SK-N-SH treated with all-trans-retinoic acid at 6 μM for 48 hours (cell line): ENCODE measurements at regions not wholly inside any gene's neighbourhood (a gene's known extent, or its start where the extent isn't known, plus 50 kb on each side); places are given as distances from the start of the nearest gene placed in this dataset.

Experiments
- ATAC-seq: fragments of 200-7000 bp; cut with Tn5 transposase; 3 replicates; pipeline ENCODE4 v1.9.1; 2020; ENCODE audit warnings: mild to moderate bottlenecking, moderate library complexity
- ARNTL ChIP-seq: fragments of 450-650 bp; formaldehyde crosslinking; IDR thresholded peaks from 2 replicates; pipeline ENCODE4 v1.5.0; 2020; ENCODE audit warnings: low read depth, mild to moderate bottlenecking, moderate library complexity, borderline replicate concordance
- BACH2 ChIP-seq: fragments of 250-450 bp; sonication (Bioruptor Pico); IDR thresholded peaks from 2 replicates; pipeline ENCODE4 v1.9.0; 2021; ENCODE audit warnings: mild to moderate bottlenecking, borderline replicate concordance
- CSDC2 ChIP-seq: fragments of 250-450 bp; sonication (Bioruptor Pico); IDR thresholded peaks from 2 replicates; pipeline ENCODE4 v1.5.0; 2020; ENCODE audit warnings: mild to moderate bottlenecking, moderate library complexity
- ESRRG ChIP-seq: fragments of 250-450 bp; sonication (Bioruptor Pico); IDR thresholded peaks from 2 replicates; pipeline ENCODE4 v1.6.1; 2021; ENCODE audit warnings: mild to moderate bottlenecking
- GLIS3 ChIP-seq: fragments of 250-450 bp; sonication (Bioruptor Pico); IDR thresholded peaks from 2 replicates; pipeline ENCODE4 v1.5.0; 2020; ENCODE audit warnings: mild to moderate bottlenecking, moderate library complexity
- ISL1 ChIP-seq: fragments of 250-450 bp; sonication (Bioruptor Pico); IDR thresholded peaks from 2 replicates; pipeline ENCODE4 v2.1.2; 2022; ENCODE audit warnings: mild to moderate bottlenecking, moderate library complexity
- OSR1 ChIP-seq: fragments of 250-450 bp; sonication (Bioruptor Pico); IDR thresholded peaks from 2 replicates; pipeline ENCODE4 v1.8.0; 2022; ENCODE audit warnings: moderate library complexity, mild to moderate bottlenecking, inconsistent platforms
- PPARA ChIP-seq: fragments of 250-450 bp; sonication (Bioruptor Pico); IDR thresholded peaks from 2 replicates; pipeline ENCODE4 v1.5.0; 2020; ENCODE audit warnings: mild to moderate bottlenecking, borderline replicate concordance
- RARB ChIP-seq: fragments of 250-450 bp; sonication (Bioruptor Pico); IDR thresholded peaks from 2 replicates; pipeline ENCODE4 v1.8.0; 2021; ENCODE audit warnings: mild to moderate bottlenecking, moderate library complexity
- SNAI2 ChIP-seq: fragments of 250-450 bp; sonication (Bioruptor Pico); IDR thresholded peaks from 2 replicates; pipeline ENCODE4 v1.5.0; 2020; ENCODE audit warnings: mild to moderate bottlenecking, moderate library complexity
- TCF4 ChIP-seq: fragments of 250-450 bp; sonication (Bioruptor Pico); IDR thresholded peaks from 2 replicates; pipeline ENCODE4 v1.8.0; 2021; ENCODE audit warnings: mild to moderate bottlenecking, moderate library complexity, borderline replicate concordance
- TOX ChIP-seq: fragments of 250-450 bp; sonication (Bioruptor Pico); IDR thresholded peaks from 2 replicates; pipeline ENCODE4 v1.8.0; 2021; ENCODE audit warnings: mild to moderate bottlenecking, moderate library complexity, borderline replicate concordance
- ZC3H10 ChIP-seq: fragments of 250-450 bp; sonication (Bioruptor Pico); IDR thresholded peaks from 2 replicates; pipeline ENCODE4 v1.5.1; 2021; ENCODE audit warnings: mild to moderate bottlenecking, moderate library complexity
- ZFP3 ChIP-seq: fragments of 250-450 bp; sonication (Bioruptor Pico); IDR thresholded peaks from 2 replicates; pipeline ENCODE4 v1.5.0; 2020; ENCODE audit warnings: mild to moderate bottlenecking, moderate library complexity
- ZFP30 ChIP-seq: fragments of 450-650 bp; formaldehyde crosslinking; IDR thresholded peaks from 2 replicates; pipeline ENCODE4 v1.5.0; 2022; ENCODE audit warnings: mild to moderate bottlenecking, moderate library complexity
- ZNF565 ChIP-seq: fragments of 450-650 bp; formaldehyde crosslinking; conservative IDR thresholded peaks from 2 replicates; pipeline ENCODE4 v1.5.0; 2020; ENCODE audit warnings: low read depth, mild to moderate bottlenecking, moderate library complexity
- ZNF70 ChIP-seq: fragments of 450-650 bp; formaldehyde crosslinking; IDR thresholded peaks from 2 replicates; pipeline ENCODE4 v1.5.0; 2020; ENCODE audit warnings: mild to moderate bottlenecking, moderate library complexity
- ZNF8 ChIP-seq: fragments of 450-650 bp; formaldehyde crosslinking; IDR thresholded peaks from 2 replicates; pipeline ENCODE4 v1.5.0; 2020; ENCODE audit warnings: mild to moderate bottlenecking, moderate library complexity
- TF ChIP-seq, protein P1 (sequence below): fragments of 250-450 bp; sonication (Bioruptor Pico); IDR thresholded peaks from 2 replicates; pipeline ENCODE4 v1.8.0; 2020; ENCODE audit warnings: mild to moderate bottlenecking, moderate library complexity, borderline replicate concordance
- TF ChIP-seq, protein P2 (sequence below): fragments of 250-450 bp; sonication (Bioruptor Pico); IDR thresholded peaks from 2 replicates; pipeline ENCODE4 v1.5.0; 2020; ENCODE audit warnings: mild to moderate bottlenecking, moderate library complexity
- TF ChIP-seq, protein P3 (sequence below): fragments of 250-450 bp; sonication (Bioruptor Pico); IDR thresholded peaks from 2 replicates; pipeline ENCODE4 v1.5.1; 2020; ENCODE audit warnings: low read depth, mild to moderate bottlenecking, moderate library complexity
- TF ChIP-seq, protein P4 (sequence below): fragments of 250-450 bp; sonication (Bioruptor Pico); IDR thresholded peaks from 2 replicates; pipeline ENCODE4 v1.5.1; 2021; ENCODE audit warnings: mild to moderate bottlenecking, moderate library complexity

DNA sequence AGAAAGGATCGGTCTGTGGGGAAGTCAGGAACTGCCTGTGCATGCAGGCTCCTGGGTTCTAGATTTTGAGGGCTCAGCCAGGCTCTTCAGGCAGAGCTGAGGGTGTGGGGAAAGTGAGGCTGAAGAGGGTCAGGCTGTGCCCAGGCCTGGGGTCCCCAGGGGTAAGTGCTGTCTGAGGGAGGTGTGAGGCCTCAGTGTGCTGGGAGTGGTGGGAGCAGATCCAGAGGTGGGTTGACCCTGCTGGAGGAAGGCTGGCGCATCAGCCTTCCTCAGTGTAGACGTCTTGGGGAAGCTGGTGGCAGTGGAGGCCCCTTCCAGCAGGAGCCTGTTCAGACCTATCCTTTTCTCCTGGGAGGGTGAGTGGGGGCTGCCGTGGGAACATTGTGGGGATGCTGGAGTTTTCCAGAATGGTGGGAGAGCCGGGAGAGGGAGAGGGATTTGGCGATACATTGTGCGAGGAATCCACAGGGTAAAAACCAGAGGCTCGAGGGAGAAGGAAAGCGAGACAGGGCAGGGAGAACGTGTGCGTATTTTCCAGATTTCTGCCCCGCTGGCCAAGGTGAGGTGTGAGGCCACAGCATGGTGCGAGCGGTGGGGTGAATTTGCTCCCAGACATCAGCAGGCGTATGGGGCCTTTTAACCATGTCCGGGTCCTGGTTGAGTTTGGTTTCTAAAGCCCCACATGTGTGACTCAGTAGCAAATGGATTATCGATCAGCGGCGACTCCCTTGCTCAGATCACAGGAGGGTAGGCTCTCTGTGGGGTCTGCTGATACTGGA lies 237.7 kb downstream of the TEX29 start:
- no peak for ATAC-seq

DNA sequence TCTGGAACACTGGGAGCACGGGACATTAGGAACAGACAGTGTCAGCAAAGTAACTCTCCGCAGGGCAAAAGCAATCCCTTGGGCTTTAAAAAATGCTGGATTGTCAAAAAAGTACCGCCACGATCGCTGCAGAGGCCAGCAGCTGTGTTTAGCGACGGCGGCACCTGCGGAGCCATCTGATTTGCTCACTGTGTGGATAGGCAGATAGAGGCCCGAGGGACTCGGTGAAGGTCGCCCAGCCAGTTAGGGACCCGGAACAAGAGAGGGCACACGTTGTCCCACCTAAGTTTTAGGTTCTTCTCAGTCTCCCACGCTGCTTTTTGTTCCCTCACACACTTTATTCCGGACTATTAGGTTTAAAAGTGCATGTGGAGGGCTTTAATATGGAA lies 238.3 kb downstream of the TEX29 start:
- no peak for ATAC-seq
- TF ChIP-seq OSR1 (CRISPR knock-in tag) (no peak), TCF4 (no peak), ARNTL (CRISPR knock-in tag) (no peak), ZC3H10 (CRISPR knock-in tag) (no peak), ZNF8 (CRISPR knock-in tag) (no peak), ZFP30 (CRISPR knock-in tag) (no peak), GLIS3 (CRISPR knock-in tag) (no peak), ZNF565 (CRISPR knock-in tag) (no peak), ZFP3 (CRISPR knock-in tag) (no peak), ZNF70 (CRISPR knock-in tag) (no peak)
- TF ChIP-seq, protein P1, sequence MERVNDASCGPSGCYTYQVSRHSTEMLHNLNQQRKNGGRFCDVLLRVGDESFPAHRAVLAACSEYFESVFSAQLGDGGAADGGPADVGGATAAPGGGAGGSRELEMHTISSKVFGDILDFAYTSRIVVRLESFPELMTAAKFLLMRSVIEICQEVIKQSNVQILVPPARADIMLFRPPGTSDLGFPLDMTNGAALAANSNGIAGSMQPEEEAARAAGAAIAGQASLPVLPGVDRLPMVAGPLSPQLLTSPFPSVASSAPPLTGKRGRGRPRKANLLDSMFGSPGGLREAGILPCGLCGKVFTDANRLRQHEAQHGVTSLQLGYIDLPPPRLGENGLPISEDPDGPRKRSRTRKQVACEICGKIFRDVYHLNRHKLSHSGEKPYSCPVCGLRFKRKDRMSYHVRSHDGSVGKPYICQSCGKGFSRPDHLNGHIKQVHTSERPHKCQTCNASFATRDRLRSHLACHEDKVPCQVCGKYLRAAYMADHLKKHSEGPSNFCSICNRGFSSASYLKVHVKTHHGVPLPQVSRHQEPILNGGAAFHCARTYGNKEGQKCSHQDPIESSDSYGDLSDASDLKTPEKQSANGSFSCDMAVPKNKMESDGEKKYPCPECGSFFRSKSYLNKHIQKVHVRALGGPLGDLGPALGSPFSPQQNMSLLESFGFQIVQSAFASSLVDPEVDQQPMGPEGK (CRISPR knock-in tag), result no peak
- TF ChIP-seq, all 23 proteins: peak for 0

More for the DNA sequence above, 237.7 kb downstream of the TEX29 start:
- TF ChIP-seq ZNF565 (CRISPR knock-in tag) (no peak), TOX (no peak), ZNF70 (CRISPR knock-in tag) (no peak), ARNTL (CRISPR knock-in tag) (no peak), ZFP30 (CRISPR knock-in tag) (no peak), ISL1 (CRISPR knock-in tag) (no peak), ZC3H10 (CRISPR knock-in tag) (no peak), SNAI2 (no peak), PPARA (no peak), ESRRG (no peak), BACH2 (CRISPR knock-in tag) (no peak), RARB (CRISPR knock-in tag) (no peak), OSR1 (CRISPR knock-in tag) (no peak), GLIS3 (CRISPR knock-in tag) (no peak)
- TF ChIP-seq, protein P2, sequence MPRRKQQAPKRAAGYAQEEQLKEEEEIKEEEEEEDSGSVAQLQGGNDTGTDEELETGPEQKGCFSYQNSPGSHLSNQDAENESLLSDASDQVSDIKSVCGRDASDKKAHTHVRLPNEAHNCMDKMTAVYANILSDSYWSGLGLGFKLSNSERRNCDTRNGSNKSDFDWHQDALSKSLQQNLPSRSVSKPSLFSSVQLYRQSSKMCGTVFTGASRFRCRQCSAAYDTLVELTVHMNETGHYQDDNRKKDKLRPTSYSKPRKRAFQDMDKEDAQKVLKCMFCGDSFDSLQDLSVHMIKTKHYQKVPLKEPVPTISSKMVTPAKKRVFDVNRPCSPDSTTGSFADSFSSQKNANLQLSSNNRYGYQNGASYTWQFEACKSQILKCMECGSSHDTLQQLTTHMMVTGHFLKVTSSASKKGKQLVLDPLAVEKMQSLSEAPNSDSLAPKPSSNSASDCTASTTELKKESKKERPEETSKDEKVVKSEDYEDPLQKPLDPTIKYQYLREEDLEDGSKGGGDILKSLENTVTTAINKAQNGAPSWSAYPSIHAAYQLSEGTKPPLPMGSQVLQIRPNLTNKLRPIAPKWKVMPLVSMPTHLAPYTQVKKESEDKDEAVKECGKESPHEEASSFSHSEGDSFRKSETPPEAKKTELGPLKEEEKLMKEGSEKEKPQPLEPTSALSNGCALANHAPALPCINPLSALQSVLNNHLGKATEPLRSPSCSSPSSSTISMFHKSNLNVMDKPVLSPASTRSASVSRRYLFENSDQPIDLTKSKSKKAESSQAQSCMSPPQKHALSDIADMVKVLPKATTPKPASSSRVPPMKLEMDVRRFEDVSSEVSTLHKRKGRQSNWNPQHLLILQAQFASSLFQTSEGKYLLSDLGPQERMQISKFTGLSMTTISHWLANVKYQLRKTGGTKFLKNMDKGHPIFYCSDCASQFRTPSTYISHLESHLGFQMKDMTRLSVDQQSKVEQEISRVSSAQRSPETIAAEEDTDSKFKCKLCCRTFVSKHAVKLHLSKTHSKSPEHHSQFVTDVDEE (CRISPR knock-in tag), result no peak
- TF ChIP-seq, protein P3, sequence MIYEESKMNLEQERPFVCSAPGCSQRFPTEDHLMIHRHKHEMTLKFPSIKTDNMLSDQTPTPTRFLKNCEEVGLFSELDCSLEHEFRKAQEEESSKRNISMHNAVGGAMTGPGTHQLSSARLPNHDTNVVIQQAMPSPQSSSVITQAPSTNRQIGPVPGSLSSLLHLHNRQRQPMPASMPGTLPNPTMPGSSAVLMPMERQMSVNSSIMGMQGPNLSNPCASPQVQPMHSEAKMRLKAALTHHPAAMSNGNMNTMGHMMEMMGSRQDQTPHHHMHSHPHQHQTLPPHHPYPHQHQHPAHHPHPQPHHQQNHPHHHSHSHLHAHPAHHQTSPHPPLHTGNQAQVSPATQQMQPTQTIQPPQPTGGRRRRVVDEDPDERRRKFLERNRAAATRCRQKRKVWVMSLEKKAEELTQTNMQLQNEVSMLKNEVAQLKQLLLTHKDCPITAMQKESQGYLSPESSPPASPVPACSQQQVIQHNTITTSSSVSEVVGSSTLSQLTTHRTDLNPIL, result no peak

DNA sequence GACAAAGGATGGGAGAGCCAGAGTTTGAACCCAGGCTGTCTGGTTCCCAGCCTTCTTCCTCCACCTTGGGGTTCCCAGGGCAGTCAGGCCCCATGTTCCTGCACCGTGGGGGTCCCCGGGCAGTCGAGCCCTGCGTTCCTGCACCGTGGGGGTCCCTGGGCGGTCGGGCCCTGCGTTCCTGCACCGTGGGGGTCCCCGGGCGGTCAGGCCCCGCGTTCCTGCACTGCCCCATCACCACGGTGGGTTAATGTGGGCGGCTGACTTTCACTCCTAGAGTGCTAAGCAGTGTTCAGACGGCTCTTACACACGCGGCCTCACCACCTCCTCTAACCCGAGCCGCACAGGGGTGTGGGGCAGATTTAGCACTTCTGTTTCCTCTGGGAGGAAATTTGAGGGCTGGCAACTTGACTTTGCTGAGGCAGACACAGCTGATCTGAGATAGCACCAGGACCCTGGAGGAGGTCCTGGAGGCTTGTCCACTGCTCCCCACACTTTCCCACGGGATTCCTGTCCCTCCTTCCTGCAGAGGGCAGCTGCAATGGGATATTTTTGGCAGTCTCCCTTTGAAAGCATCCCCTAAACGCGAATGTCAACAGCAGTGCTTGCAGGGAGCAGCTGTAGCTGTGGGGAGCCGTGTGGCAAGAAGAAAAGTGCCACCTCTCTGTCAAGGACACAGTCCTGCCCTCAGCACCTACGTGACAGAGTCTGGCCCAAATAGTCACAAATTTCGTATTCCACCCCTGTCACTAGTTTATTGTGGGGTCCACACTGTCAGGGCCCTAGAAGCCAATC lies 239.4 kb downstream of the TEX29 start:
- ATAC-seq, result no peak
- TF ChIP-seq, protein P3, result no peak
- TF ChIP-seq TOX (no peak), RARB (CRISPR knock-in tag) (no peak), ISL1 (CRISPR knock-in tag) (no peak), CSDC2 (CRISPR knock-in tag) (no peak)
- TF ChIP-seq, protein P1 (CRISPR knock-in tag), result no peak
- TF ChIP-seq, protein P4, sequence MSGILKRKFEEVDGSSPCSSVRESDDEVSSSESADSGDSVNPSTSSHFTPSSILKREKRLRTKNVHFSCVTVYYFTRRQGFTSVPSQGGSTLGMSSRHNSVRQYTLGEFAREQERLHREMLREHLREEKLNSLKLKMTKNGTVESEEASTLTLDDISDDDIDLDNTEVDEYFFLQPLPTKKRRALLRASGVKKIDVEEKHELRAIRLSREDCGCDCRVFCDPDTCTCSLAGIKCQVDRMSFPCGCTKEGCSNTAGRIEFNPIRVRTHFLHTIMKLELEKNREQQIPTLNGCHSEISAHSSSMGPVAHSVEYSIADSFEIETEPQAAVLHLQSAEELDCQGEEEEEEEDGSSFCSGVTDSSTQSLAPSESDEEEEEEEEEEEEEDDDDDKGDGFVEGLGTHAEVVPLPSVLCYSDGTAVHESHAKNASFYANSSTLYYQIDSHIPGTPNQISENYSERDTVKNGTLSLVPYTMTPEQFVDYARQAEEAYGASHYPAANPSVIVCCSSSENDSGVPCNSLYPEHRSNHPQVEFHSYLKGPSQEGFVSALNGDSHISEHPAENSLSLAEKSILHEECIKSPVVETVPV (CRISPR knock-in tag), result no peak
